Ovary (tissue), 7 donors: ENCODE measurements at regions not wholly inside any gene's neighbourhood (a gene's known extent, or its start where the extent isn't known, plus 50 kb on each side); places are given as distances from the start of the nearest gene placed in this dataset.

Experiments
- DNase-seq, 5 donors: peaks; one replicate each; pipeline ENCODE4 v3.0.0-alpha.2; 2019 to 2020
- H3K27ac ChIP-seq, 2 donors: fragments of 200-600 bp; one replicate each; pipeline versions ENCODE4 v1.5.1 to v1.8.0; 2019 to 2022
- H3K27me3 ChIP-seq: fragments of 200-600 bp; one replicate; pipeline ENCODE4 v1.8.0; 2022
- H3K36me3 ChIP-seq: fragments of 200-600 bp; sonication (generic); one replicate; pipeline ENCODE4 v1.5.1; 2019
- H3K4me1 ChIP-seq: one replicate; pipeline ENCODE4 v1.8.1; 2013; ENCODE audit warnings: mild to moderate bottlenecking, moderate library complexity; ENCODE audit not compliant: insufficient read depth
- H3K4me3 ChIP-seq: fragments of 200-600 bp; sonication (generic); one replicate; pipeline ENCODE4 v1.5.1; 2017
- H3K9me3 ChIP-seq, 2 donors: fragments of 200-600 bp in 1 of 2; sonication (generic) in 1 of 2; one replicate each; pipeline versions ENCODE4 v1.5.1 to v1.8.1; 2013 to 2019; ENCODE audit warnings: mild to moderate bottlenecking in 1 of 2, moderate library complexity in 1 of 2
- CTCF ChIP-seq, 3 donors: fragments of 450-650 bp in 2 of 3; fragments of 200-600 bp in 1 of 3; IDR thresholded peaks; one replicate each; pipeline versions ENCODE4 v1.5.1 to v1.8.0; 2016 to 2022; ENCODE audit warnings: antibody characterized with exemption in 3 of 3, mild to moderate bottlenecking in 1 of 3
- EP300 ChIP-seq: sonication (generic); formaldehyde crosslinking; IDR thresholded peaks from one replicate; pipeline ENCODE4 v1.6.1; 2017; ENCODE audit warnings: antibody characterized with exemption
- POLR2A ChIP-seq: fragments of 450-650 bp; IDR thresholded peaks from one replicate; pipeline ENCODE4 v1.6.1; 2017; ENCODE audit warnings: antibody characterized with exemption, mild to moderate bottlenecking, moderate library complexity
- WGBS, 3 donors: extraction: QIAGEN DNeasy Blood & Tissue Kit in 1 of 3; methylation state at CpG; one replicate each; pipeline versions ENCODE4 v1.1.5 to v1.1.7; 2013 to 2017; 5-methylcytosine and 5-hydroxymethylcytosine counted together
- intact Hi-C, 4 donors: fragments of 100-400 bp; cut with DNase I; formaldehyde crosslinking; loops; one replicate each; pipeline versions ENCODE4 v1.11.0 to v1.15.1; 2022 to 2023
- donor health status: DM: no; HTN: no; CAD: no; lungs with moderate emphysema.
- donor health status: DM: no; HTN: no; CAD: no.
- donor health status: Bipolar disorder and iron deficiency.
- donor health status: DM: no; HTN: no; CAD: no.
- donor health status: DM: yes; HTN: yes; CAD: no.

GRCh38 chr5:62017092-62017491, 288.9 kb upstream of the KIF2A start:
- no peaks in the 10 kb centered on the region for H3K4me1 ChIP-seq
- H3K4me3 ChIP-seq, result no peak overlapping the region
- no peak for DNase-seq
- TF ChIP-seq EP300 (no peak), POLR2A (no peak), CTCF (IDR thresholded peaks at IDR 0.05) (no peak)
- H3K36me3 ChIP-seq, result no peaks in the 10 kb centered on the region
- no peak overlapping the region for H3K27ac ChIP-seq
- WGBS, 3 donors, result 78 to 85% (median 82%) methylated on average over 1 of the region's 1 CpG
- no peaks in the 10 kb centered on the region for H3K27me3 ChIP-seq
- no peaks in the 10 kb centered on the region for H3K9me3 ChIP-seq
- intact Hi-C loops, result no loop called here

GRCh38 chr5:62029303-62029702, 276.7 kb upstream of the KIF2A start:
- Histone ChIP-seq H3K4me3 (no peak overlapping the region), H3K4me1 (no peaks in the 10 kb centered on the region), H3K9me3 (no peaks in the 10 kb centered on the region), H3K36me3 (no peaks in the 10 kb centered on the region), H3K27ac (no peak overlapping the region), H3K27me3 (no peaks in the 10 kb centered on the region)
- intact Hi-C loops, result no loop called here
- DNase-seq, result no peak
- 65 to 77% (median 67%) methylated on average over 2 of the region's 2 CpGs for WGBS, 3 donors
- TF ChIP-seq CTCF (IDR thresholded peaks at IDR 0.05) (no peak), POLR2A (no peak), EP300 (no peak)

GRCh38 chr5:62030326-62030725, 275.7 kb upstream of the KIF2A start:
- WGBS, 3 donors, result 30 to 43% (median 42%) methylated on average over 2 of the region's 2 CpGs
- no peak for DNase-seq
- H3K36me3 ChIP-seq, result no peaks in the 10 kb centered on the region
- no peaks in the 10 kb centered on the region for H3K9me3 ChIP-seq
- no peaks in the 10 kb centered on the region for H3K4me1 ChIP-seq
- H3K27ac ChIP-seq, result no peak overlapping the region
- TF ChIP-seq POLR2A, result no peak
- no peak for TF ChIP-seq EP300
- TF ChIP-seq CTCF (IDR thresholded peaks at IDR 0.05), result no peak
- intact Hi-C loops, result no loop called here
- no peak overlapping the region for H3K4me3 ChIP-seq
- H3K27me3 ChIP-seq, result no peaks in the 10 kb centered on the region

- Histone ChIP-seq H3K9me3 (no peaks in the 10 kb centered on the region), H3K36me3 (no peaks in the 10 kb centered on the region), H3K4me1 (no peaks in the 10 kb centered on the region), H3K4me3 (no peak overlapping the region), H3K27ac (no peak overlapping the region), H3K27me3 (no peaks in the 10 kb centered on the region)
- WGBS, 3 donors, result 74 to 100% (median 79%) methylated on average over 1 of the region's 1 CpG
- intact Hi-C loops, result no loop called here
- no peak for DNase-seq
- TF ChIP-seq EP300 (no peak), POLR2A (no peak), CTCF (IDR thresholded peaks at IDR 0.05) (no peak)
Measured at GRCh38 chr5:62038024-62038423, 268.0 kb upstream of the KIF2A start.
